22Rv1 (cell line): ENCODE measurements at regions not wholly inside any gene's neighbourhood (a gene's known extent, or its start where the extent isn't known, plus 50 kb on each side); places are given as distances from the start of the nearest gene placed in this dataset.

ENCODE experiments used
- CTCF ChIP-seq: fragments of 450-650 bp; IDR thresholded peaks from 2 replicates; pipeline ENCODE4 v1.5.1; 2017; ENCODE audit warnings: mild to moderate bottlenecking
- ZFX ChIP-seq: fragments of 450-650 bp; IDR thresholded peaks from 2 replicates; pipeline ENCODE4 v1.6.1; 2017; ENCODE audit warnings: antibody characterized with exemption, borderline replicate concordance

- TF ChIP-seq ZFX (no peak), CTCF (no peak)
Observed at GRCh38 chr2:39938035-39938835, 159.2 kb upstream of the THUMPD2 start.
